NCI-H146 (cell line): ENCODE measurements at regions not wholly inside any gene's neighbourhood (a gene's known extent, or its start where the extent isn't known, plus 50 kb on each side); places are given as distances from the start of the nearest gene placed in this dataset.

ENCODE experiments used
- DNase-seq: peaks from one replicate; lab custom pipeline; 2025; lab: John Stamatoyannopoulos, UW

DNA sequence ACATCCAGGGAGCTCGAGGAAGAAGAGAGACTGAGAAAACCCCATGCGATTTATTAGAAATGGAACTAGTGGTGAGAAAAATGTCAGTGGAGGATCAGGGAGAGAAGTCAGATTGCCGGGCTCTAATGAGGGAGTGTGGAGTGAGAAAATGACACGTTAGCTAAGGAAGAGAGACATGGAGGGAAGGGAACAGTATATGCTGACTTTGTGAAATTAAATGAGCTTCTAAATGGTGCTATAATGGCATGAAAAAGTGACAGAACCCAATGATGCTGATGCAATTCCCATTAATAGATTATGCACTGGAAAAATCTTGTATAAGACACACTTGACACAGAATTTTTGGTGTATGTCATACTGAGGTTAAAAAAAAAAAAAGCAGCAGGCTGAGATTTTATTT, 112.6 kb downstream of the HSPH1 start:
- no peak for DNase-seq

DNA sequence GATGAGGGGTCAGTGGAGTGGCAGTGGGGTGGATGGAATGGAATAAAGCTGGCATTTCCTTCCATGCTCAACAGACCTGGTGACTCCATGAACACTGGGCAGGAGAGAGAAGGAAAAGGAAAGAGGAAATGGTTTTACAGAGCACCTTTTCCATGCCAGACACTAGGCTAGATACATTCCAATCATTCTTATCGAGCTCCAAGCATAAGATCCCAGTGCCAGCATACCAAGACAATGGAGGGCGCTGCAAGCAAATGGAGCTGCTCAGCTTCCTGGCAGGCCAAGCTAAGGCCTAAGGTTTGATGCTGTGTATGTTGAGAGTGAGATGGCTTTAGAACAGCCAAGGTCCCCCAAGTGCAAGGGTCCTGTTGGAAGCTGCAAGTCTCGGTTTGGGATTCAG, 113.2 kb downstream of the HSPH1 start:
- no peak for DNase-seq

DNA sequence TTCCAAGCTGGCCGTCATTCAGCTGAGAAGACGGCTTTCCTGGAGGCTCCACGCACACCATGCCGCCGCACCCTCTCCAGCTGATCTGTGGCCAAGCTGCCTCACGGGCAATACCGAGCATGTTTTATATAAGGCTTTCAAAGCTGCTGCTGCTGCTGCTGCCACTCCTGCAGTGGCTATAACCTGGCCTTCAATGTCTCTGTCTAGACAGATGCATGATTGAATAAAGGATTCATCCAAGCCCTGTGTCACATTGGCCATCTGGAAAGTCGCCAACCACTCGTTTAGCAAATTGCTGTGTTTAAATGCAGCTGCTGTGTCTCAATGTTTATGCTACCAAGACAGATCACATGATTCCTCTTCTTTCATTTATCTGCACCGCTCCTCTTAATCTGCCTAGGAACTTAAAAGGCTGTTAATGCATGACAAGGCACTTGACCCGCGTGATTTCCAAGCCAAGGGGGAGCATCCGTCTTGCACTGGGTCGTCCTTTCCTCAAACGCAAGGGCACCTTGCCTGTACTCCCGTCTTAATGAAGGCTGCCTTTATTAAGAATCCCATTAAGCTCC, 114.3 kb downstream of the TEX26 start:
- peak; percentile 76 for DNase-seq

DNA sequence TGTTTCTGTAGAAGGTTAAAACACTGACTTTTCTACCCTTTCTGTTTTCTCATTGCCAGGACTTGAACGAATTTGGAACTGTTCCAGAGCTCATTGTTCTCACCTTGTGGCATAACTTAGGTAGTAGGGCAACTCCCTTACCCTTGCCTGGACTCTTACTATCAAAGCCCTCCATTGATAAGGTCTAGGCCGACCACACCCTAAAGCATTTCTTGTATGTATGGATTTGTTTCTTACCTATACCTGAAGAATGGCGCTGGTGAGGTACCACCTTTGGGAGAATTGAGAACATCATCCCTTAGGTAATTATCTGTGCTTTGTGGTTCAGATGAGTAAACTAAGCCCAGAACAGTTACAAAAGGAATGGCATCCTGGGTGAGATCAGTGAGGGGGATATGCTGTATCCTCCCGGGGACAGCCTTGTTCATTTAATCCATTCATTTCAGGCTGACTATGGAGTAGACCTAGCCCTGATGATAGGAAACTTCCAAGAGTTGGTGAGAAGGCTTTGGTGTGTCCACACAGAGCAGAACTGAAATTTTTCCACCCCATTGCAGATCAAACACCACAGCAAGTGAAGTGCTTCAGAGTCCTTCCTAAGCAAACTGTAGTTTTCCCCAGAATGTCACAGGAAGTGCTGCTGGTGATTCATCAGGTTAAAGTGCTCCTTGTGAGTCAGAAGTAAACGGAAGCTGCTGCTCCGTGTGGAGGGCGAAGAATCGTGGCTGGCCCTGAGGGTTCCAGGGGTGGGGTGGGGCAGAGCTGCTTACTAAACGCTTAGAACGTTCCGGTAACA, 113.0 kb downstream of the TEX26 start:
- no peak for DNase-seq

DNA sequence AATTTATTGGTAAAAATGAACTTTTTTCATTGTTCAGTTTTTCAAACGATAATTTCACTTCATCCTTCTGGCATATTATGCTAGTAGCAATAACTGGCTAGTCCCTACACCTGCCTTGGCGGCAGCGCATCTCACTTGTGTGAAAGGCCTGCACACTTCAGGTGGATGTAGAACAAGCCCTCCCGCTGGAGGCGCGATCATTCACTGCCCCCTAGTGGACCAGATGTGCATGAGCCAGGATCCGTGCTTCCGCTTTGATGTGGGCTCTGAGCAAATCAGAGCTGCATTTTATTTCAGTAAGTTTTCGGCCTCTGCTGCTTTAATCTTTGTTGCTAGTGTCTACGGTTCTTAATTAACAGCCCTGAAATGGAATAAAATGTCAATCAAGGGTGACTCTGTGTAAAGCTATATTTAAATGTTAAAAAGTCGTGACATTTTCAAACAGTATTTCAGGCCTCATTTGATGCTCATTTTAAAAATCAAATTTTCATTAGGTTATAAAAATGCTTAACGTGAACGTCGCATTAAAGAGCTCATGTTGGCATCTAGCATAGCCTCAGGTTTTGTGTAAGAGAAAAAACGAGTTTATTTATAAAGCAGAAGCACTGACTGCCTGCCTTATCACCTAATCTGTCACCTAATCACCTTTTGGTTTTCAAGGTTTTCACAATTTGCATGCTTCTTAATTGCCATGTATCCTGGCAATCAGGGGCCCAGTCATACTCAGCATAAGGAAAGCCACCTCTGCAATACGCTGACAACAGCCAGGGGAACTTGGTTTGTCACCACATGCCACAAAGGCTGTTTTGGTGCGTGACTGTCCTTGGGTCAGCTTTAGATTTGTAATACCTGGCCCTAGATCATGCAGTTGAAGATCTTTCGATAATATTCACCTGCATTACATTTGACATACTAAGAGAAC, 112.2 kb downstream of the TEX26 start:
- peak; percentile 68 for DNase-seq

DNA sequence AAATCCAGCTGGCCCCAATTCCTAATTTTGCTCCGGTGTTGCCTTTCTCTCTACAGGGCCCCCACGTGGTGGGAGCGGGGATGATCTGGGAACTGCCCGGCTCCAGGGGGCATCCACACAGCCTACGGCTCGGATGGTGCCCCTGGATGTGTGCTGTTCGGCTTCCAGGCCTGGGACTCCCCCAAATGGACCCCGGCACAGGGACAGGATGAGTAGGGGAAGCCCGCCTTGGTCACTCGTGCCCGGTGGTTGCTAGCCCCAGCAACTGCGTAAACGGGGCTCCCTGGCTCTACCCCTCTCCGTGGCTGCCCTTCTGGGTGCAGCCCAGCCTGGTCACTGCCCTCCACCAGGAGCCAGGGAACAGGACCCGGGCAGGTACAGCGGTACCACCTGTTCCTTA, 111.5 kb downstream of the TEX26 start:
- no peak for DNase-seq

DNA sequence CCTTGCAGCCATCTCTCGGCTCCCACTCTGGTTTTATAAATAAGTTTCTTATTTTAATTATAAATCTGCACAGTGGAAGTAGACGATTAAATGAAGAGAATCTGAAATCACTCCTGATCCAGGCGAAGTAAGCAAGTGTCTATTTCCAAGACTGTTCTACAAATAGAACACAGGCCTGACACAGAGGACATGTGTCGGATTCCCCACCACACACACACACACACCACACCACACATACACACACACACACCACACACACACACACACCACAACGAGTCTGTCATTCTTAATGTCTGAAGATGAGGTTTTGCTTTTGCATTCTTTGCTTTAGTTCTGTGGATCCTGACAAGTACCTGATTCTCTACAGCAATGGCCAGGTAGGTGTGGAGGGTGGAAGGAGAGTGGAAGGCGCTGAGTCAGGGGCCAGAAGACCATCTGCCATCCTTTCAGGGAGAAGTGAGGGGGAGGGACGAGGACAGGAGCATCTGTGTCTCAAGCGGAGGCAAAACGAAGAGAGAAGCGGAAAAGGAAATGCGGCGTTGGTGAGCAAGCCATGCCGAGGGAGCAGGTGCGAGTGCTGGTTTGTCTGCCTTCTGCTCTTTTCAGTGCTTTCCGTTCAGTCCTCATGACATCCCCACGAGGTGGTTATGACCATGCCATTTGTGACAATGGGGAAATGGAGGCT, 110.2 kb downstream of the TEX26 start:
- no peak for DNase-seq

DNA sequence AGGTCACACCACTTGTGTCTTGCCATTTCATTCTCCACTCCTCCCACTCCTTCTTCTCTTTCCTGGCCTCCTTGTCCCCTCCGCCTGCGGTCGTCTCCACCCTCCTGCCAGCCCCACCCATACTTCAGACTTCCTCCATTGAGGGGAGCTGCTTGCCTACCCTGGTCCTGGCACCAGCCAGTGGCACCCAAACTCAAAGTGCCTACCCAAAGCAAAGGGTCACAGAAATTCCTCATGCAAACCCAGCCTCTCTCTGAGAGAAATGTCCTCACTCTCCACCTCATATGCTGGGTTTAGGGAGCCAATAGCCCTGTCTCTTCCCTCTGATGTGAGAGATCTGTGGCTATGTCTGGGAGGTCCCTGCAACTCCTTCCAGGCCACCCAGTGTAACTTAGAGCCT, 109.6 kb downstream of the TEX26 start:
- DNase-seq, result no peak

DNA sequence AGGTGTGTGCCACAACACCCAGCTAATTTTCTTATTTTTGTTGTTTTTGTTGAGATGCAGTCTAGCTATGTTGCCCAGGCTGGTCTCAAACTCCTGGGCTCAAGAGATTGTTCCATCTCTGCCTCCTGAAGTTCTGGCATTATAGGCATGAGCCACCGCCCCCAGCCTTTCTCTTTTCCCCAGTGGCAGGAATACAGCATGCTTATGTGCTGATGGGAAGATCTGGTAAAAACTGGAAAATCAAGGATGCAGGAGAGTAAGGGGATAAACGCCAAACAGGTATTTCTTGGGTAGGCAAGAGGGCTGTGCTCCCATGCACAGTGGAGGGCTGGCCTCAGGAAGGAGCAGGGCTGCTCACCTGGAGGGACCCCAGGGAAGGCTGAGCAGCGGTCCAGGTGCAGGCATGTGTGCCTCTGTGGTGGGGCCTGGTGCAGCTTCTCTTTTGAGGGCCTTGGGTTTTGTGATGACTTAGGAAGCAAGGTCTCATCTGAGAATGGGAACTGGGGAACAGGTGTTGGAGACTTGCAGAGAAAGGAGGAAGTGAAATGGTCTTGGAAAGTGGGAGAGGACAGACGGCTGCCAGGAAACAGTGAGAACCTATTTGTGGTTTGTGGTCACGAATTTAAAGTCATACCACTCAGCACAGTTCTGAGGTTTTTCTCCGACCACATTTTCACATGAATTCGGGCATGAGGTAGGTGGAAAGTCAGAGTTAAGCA, 106.5 kb downstream of the TEX26 start:
- DNase-seq, result no peak

DNA sequence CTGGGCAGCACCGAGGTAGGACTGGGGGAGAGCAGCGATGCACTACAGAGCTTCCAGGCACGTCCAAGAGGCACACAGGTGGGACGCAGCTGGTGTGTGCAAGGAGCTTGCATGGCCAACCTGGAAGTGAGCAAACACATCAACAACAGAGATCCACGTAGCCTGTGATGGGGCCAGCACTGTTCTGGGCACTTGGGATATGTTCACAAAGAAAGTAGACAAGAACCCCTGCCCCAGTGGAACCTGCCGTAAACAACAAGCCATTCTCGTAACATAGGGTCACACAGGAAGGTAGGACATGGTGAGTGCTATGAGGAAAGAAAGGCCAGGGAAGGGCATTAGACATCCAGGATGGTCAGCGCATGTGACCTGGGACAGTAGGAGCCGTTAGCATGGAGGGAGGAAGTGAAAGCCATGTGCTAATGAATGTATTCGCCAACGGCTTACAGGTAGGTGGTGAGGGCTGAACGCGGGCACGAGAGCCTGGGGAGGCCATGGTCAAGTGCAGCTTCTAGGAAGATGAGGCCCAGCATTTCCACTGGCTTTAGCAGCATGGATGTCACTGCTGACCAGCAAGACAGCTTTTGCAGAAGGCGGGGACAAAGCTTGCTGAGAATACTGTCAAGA, 105.5 kb downstream of the TEX26 start:
- DNase-seq, result no peak

DNA sequence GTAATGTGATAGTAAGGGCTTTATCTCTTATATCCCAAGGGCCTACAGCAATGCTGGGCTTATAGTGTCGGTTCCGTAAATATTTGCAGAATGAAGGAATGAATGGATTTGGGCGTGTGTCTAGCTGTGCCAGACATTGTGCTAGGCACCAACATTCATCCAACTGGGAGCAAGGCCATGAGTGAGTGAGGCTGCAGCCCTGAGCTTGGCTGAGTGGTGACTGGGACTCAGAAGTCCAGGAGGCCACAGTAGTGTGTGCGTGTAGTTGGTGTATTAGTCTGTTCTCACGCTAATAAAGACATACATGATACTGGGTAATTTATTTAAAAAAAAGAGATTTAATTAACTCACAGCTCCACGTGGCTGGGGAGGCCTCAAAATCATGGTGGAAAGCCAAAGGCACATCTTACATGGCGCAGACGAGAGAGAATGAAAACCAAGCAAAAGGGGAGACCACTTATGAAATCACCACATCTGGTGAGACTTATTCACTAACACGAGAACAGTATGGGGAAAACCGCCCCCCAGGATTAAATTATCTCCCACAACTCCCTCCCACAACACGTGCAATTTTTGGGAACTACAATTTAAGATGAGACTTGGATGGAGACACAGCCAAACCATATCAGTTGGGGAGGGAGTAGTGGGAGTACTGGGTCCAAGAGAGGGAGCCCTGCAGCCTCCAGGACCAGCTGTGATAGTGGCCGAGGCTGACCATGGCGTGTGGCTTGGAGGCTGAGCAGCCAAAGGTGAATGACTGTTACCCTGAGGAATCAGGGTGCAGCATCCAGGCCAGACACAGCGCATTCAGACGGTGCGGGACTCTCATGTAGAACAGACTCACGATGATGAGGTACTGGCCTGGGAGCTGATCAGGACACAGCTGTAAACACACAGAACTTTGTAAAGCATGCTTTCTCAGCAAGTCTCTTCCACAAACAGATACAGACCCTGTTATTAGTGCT, 104.6 kb downstream of the TEX26 start:
- DNase-seq, result no peak

DNA sequence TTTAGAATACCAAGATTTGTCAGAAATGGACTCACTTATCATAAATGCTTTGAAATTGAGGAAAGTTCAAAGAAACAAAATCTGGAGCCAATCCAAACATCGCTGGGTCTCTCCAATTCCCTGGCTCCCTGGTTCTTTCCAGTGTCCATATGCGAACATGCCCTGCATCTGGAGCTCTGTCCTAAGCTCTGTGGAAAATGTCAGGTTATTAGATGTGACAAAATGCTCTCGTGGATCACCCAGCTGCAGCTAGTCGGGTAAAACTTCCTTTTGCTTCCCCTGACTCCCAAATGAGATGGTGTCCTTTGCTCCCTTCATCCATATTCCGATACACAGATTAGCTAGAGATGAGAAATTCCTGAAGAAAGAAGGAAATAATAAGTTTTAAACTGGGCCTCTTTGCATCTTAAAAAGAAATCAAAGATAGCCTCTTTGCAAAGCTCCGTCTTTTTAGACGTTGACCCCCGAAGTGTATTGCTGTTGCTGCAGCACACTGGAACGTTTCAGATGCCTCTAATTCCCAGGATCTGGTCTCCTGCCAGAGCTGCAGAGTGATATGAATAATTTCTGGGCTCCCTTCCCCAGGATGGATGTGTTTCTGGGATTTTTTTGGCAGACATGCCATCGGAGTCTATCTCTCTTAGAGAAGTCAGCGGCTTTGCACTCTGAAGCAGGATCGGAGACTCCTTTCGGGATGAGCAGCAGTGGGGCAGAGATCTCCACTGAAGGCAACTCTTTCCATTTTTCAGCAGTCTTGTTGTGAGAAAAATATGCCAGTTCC, 102.9 kb downstream of the TEX26 start:
- DNase-seq, result no peak

DNA sequence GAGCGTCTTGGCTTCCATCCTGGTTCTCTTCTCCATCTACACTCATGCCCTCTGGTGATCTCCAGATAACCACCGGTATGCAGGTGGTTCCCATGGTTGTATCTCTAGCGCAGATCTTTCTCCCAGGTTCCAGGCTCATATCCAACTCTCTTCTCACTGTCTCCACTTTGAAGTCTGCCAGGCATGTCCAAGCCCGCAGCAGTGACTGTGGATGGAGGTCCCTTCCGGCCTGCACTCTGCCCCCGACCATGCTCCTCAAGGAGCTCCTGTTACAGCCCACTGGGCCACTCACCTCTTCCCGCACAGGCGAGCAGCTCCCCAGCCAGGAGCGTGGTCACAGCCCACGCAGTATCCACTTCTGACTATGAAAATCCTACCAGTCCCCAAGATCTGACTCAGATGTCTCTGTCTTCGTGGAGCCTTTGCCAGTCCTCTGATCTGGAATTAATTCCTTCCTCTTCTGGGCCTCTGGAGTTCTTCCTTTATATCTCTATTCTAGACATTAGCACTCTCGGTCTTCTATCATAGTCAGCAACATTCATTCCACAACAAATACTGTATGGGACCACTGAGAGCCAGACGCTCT, 100.2 kb downstream of the TEX26 start:
- no peak for DNase-seq

DNA sequence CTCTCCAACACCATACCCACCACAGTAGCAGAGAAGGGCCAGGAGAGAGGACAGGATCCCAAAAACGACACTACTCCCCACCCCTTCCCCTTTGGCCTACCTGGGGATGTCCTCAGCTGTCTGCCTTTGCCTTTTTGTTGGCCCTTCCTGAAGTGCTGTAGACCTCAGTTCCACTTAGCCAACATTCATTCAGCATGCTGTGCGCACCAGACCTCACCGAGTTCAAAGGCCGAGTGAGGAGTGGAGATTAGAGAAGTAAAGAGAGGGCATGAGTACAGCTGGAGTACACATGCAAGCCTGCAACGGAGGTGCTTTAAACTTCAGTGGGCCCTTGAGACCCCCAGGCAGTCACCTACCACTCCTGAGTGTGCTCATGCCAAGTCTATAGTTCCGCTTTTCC, 99.0 kb downstream of the TEX26 start:
- no peak for DNase-seq

DNA sequence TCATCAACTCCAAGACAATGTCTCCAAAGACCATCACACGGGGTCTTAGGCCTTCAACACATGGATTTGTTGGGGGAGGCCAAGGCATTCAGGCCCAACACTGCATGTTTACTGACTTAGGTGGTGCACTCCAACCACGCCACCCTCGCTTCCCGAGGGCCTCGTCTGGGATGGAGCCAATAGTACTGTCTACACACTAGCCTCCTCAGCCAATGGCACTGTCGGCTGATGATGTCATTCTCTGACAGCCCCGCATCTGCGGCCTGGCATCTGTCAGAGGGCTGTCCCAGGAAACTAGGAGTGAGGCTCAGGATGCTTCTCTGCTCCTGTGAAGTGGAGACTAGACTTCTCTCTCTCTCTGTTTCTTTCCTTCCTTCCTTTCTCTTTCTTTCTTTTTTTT, 96.6 kb downstream of the TEX26 start:
- DNase-seq, result no peak

DNA sequence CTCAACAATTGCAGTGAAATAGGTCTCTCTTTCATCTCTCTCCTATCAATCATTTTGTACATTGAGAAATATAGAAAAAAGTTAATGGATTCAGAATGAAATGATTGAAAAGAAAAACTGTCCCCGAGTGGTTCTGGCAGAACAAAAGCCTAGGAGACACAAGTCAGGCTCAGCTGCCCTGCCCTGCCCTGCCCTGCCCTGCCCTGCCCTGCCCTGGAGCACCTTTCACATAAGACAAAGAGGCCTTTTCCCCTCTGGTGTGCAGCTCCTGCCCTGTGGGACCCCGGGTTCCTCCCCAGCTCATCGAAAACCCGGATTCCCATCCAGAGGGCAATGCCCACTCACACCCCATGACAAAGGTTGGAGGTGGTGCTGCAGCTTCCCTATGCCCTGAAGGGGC, 94.7 kb downstream of the TEX26 start:
- DNase-seq, result no peak
